Suppressor macrophage treated with lipopolysaccharide for 4 hours (primary cell): ENCODE measurements at regions not wholly inside any gene's neighbourhood (a gene's known extent, or its start where the extent isn't known, plus 50 kb on each side); places are given as distances from the start of the nearest gene placed in this dataset.
A peak's percentile ranks its signal among the peaks of the same experiment; 100 is the strongest.

ENCODE experiments used
- DNase-seq: peaks from one replicate; pipeline ENCODE4 v3.0.0-alpha.2; 2020

GRCh38 chr12:100675432-100675831 is 101.9 kb downstream of the GAS2L3 start:
- no peak for DNase-seq

DNA sequence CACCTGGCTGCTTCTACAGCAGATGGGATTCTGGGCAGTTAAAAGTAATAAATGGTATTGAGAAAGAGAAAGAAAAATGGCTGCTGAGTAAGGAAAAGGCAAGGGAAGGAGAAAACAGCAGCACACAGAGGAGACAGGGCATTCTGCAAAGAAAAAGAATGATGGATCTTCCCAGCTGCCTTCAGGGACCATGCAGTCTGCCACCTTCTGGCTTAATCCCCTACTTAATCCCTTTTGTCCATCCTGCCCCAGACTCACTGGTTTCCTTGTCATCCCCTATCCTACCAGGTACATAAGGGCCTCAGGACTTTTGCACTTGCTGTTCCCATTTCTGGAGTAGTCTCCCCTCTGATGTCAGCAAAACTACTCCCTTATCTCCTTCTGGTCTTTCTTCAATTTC is 107.6 kb downstream of the GAS2L3 start:
- no peak for DNase-seq

GRCh38 chr12:100682178-100682577 is 108.7 kb downstream of the GAS2L3 start:
- DNase-seq = no peak

DNA sequence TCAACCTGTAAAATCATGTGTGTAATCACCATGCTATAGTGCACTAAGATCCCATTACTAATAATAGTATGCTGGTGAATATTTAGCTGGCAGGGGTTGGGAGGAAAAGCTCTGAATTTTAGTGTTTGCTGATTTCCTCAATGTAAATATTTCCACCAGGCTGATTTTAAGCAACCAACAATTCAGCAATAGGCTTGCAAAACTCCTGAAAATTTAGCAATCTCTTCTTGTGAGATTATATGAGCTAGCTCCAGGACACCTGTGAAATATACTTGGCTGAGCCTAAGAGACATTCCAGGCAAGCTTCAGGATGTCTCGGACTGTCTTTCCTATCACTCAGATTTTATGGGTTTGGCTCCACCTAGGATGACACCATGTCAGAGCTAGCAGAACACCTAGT is 106.9 kb upstream of the ANO4 start:
- DNase-seq = no peak

- DNase-seq = no peak
Measured at GRCh38 chr12:100688451-100688864, 106.1 kb upstream of the ANO4 start.

GRCh38 chr12:100692502-100692901 is 102.1 kb upstream of the ANO4 start:
- DNase-seq = no peak

GRCh38 chr12:100698518-100698917 is 96.1 kb upstream of the ANO4 start:
- no peak for DNase-seq

GRCh38 chr12:100699209-100699608 is 95.4 kb upstream of the ANO4 start:
- DNase-seq = peak; percentile 58

- DNase-seq = no peak
Measured at GRCh38 chr12:100703337-100703736, 91.2 kb upstream of the ANO4 start.

- no peak for DNase-seq
Measured at GRCh38 chr12:100703868-100704267, 90.7 kb upstream of the ANO4 start.

DNA sequence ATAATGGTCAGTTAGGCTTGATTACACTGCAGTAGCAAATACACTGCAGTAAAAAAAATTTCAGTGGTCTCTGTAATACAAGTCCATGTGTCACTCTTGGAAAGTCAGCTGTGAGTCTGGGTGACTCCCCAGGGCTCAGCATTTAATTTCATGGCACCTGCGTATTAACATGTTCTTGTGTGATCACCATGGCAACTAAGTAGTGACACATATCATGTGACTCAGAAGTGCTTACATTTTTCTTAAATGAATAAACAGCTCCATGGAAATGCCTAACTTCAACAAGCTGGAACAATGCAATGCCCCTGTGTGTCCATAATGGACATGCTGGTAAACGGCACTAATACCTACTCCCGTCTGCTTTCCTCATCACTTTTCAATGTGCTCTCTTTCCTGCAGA is 88.5 kb upstream of the ANO4 start:
- DNase-seq = no peak

DNA sequence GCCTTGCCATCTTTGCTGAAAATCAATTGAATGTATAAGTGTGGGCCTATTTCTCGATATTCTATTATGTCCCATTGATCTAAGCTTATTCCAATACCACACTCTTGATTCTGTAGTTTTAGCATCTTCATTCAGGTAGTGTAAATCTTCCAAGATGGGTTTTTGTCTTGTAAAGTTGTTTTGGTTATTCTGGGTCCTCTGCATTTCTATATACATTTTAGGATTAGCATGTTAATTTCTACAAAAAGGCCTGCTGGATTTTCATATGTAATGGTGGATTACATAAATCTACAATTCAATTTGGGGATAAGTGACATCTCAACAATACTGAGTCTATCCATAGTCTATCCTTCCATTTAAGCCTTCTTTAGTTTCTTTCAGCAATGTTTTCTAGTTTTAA is 86.0 kb upstream of the ANO4 start:
- no peak for DNase-seq

DNA sequence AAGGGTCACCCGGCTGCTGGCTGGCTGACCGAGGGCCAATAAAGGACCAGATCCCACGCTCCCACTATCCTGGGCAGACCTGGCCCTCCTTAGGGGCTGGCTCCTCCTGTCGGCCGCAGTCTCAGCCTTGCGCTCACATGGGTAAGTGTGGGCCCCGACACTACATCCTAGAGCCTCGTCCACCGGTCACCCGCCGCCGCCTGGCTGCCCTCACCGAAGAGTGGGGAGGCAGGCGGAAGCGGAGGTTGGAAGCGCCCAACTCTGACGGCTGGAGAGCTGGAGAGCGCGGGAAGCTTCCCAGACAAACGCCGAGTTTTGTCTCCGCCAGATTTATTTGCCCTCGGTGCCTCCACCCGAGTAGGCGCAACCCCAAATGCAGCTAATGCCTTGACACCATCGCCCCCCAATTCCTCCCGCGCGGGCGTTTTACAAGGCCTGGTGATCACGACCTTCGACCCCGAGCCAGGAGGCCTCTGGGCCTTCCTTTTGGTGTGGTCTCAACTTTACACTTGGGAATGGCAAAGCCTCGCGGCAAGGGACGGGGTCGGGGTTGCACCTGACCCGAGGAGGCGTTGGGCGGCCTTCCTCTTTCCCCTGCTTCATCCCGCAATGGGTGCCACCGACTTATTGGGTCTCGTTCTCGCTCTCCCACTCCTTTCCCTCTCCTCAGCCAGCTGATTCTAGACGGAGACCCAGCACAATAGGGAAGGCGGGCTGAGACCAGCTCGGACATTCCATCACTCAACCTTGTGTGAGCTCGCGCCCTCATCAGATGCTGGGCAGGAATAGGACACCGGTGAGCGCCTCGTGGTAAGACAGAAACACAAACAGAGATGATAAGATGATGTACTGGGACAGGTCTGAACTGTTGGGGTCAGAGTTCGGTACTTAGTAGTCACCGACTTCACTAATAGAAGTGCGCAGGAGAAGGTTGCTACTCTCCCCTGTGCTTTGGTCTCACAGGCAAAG is 78.3 kb upstream of the ANO4 start:
- DNase-seq = no peak

GRCh38 chr12:100716945-100717732 is 77.4 kb upstream of the ANO4 start:
- no peak for DNase-seq

- no peak for DNase-seq
Measured at GRCh38 chr12:100717733-100718067, 76.9 kb upstream of the ANO4 start.

GRCh38 chr12:100718187-100718586 is 76.4 kb upstream of the ANO4 start:
- no peak for DNase-seq

- DNase-seq = no peak
Measured at GRCh38 chr12:100720016-100720654, 74.4 kb upstream of the ANO4 start.

- no peak for DNase-seq
Measured at GRCh38 chr12:100721169-100721568, 73.4 kb upstream of the ANO4 start.

- DNase-seq = no peak
Measured at GRCh38 chr12:100724071-100724470, 70.5 kb upstream of the ANO4 start.

GRCh38 chr12:100733817-100734593 is 60.6 kb upstream of the ANO4 start:
- no peak for DNase-seq

DNA sequence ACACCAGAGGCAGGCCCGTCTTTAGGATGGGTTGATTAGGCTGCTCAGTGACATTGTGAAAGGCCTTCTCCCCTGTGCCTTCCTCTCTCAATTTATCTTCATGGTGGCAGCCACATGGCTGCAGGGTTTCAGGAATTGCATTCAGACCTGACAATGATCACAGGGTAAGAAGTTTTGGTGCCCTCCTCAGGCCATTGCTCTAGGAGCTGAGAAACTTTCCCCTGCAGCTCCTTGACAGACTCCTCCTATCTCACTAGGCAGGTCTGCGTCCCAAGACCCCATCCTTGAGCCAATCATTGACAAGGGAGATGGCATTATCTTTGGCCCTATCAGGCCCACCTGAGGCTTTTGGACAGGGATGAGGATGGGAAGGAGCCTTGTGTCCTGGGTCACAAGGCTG is 57.4 kb upstream of the ANO4 start:
- no peak for DNase-seq

DNA sequence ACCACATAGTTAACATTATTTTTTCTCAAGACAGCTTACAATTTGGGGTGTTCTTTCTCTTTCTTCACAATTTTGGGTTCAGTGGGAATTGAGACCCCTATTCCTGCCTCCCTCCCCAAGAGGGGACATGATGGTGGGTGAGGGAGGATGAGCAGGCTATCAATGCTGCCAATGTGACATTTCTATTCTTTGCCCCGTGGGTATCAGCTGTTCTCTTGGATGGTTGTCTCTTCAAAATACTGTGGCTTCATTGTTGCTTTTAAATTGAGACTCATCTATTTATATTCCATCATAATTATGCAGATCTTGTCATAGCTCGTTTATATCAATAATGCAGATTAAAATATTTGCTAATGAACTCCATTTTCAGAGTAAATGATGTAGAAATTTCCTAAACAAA is 56.5 kb upstream of the ANO4 start:
- DNase-seq = no peak
